ENCODE measurements at regions not wholly inside any gene's neighbourhood (a gene's known extent, or its start where the extent isn't known, plus 50 kb on each side); places are given as distances from the start of the nearest gene placed in this dataset.

GRCh38 chr2:5959836-5960820, 267.9 kb downstream of the SOX11 start:
- Histone ChIP-seq H3K36me3 (no peaks in the 10 kb centered on the region), H3K27me3 (no peaks in the 10 kb centered on the region), H3K27ac (no peak overlapping the region), H3K9me3 (peaks cover 6% of the 10 kb centered on the region), H3K4me3 (no peak overlapping the region), H3K4me1 (no peaks in the 10 kb centered on the region)
- no peak for DNase-seq (ENCODE audit: low spot score in 2 of 2)
- 80% methylated on average over 3 of the region's 6 CpGs for WGBS
- TF ChIP-seq, protein P1, sequence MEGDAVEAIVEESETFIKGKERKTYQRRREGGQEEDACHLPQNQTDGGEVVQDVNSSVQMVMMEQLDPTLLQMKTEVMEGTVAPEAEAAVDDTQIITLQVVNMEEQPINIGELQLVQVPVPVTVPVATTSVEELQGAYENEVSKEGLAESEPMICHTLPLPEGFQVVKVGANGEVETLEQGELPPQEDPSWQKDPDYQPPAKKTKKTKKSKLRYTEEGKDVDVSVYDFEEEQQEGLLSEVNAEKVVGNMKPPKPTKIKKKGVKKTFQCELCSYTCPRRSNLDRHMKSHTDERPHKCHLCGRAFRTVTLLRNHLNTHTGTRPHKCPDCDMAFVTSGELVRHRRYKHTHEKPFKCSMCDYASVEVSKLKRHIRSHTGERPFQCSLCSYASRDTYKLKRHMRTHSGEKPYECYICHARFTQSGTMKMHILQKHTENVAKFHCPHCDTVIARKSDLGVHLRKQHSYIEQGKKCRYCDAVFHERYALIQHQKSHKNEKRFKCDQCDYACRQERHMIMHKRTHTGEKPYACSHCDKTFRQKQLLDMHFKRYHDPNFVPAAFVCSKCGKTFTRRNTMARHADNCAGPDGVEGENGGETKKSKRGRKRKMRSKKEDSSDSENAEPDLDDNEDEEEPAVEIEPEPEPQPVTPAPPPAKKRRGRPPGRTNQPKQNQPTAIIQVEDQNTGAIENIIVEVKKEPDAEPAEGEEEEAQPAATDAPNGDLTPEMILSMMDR (IDR thresholded peaks at IDR 0.05): no peak
- TF ChIP-seq POLR2AphosphoS5 (IDR thresholded peaks at IDR 0.05) (no peak), EP300 (IDR thresholded peaks at IDR 0.05) (no peak), POLR2A (IDR thresholded peaks at IDR 0.05) (no peak)

- WGBS: 95% methylated on average over 6 of the region's 6 CpGs
- TF ChIP-seq POLR2AphosphoS5 (IDR thresholded peaks at IDR 0.05): no peak
- no peak for DNase-seq (ENCODE audit: low spot score in 2 of 2)
- H3K27me3 ChIP-seq: no peaks in the 10 kb centered on the region
- H3K4me3 ChIP-seq: no peak overlapping the region
- H3K9me3 ChIP-seq: peaks cover 7% of the 10 kb centered on the region
- H3K4me1 ChIP-seq: no peaks in the 10 kb centered on the region
- no peak overlapping the region for H3K27ac ChIP-seq
- H3K36me3 ChIP-seq: no peaks in the 10 kb centered on the region
Observed at GRCh38 chr2:5967506-5967905, 275.3 kb downstream of the SOX11 start.

DNA sequence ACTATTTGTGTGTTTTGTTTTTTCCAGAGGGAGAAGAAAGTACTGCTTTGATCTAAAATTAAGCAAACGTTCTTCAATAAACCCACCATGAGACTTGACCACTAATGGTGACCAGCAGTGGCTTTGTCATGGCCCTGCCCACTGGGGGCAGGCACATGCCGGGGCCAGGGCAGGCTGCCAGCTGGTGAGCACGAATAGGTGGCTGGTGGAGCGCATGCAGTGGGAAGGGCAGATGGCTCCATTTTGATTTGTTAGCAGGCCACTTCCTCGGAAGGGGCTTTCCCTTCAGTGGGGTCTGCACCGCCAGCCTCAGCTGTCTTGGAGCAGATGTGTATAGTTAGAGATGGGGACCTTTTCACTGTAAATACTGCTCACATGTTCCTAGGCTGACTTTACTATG, 277.1 kb downstream of the SOX11 start:
- no peak for DNase-seq (ENCODE audit: low spot score in 2 of 2)
- WGBS: 52% methylated on average over 6 of the region's 6 CpGs

GRCh38 chr2:5970347-5970746, 278.2 kb downstream of the SOX11 start:
- Histone ChIP-seq H3K4me1 (no peaks in the 10 kb centered on the region), H3K27me3 (no peaks in the 10 kb centered on the region), H3K36me3 (no peaks in the 10 kb centered on the region), H3K27ac (no peak overlapping the region), H3K4me3 (no peak overlapping the region), H3K9me3 (no peaks in the 10 kb centered on the region)
- DNase-seq (ENCODE audit: low spot score in 2 of 2): no peak
- 80% methylated on average over 4 of the region's 4 CpGs for WGBS
- no peak for TF ChIP-seq POLR2A (IDR thresholded peaks at IDR 0.05)
- TF ChIP-seq POLR2AphosphoS5 (IDR thresholded peaks at IDR 0.05): no peak
- no peak for TF ChIP-seq EP300 (IDR thresholded peaks at IDR 0.05)
- TF ChIP-seq, protein P1 (IDR thresholded peaks at IDR 0.05): no peak

More for the DNA sequence above, 277.1 kb downstream of the SOX11 start:
- H3K36me3 ChIP-seq: no peaks in the 10 kb centered on the region
- peaks cover 7% of the 10 kb centered on the region for H3K9me3 ChIP-seq
- no peak overlapping the region for H3K4me3 ChIP-seq
- no peaks in the 10 kb centered on the region for H3K27me3 ChIP-seq
- TF ChIP-seq EP300 (IDR thresholded peaks at IDR 0.05): no peak
- no peaks in the 10 kb centered on the region for H3K4me1 ChIP-seq
- H3K27ac ChIP-seq: no peak overlapping the region

GRCh38 chr2:5974477-5974876, 282.3 kb downstream of the SOX11 start:
- no peak overlapping the region for H3K4me3 ChIP-seq
- no peak overlapping the region for H3K27ac ChIP-seq
- DNase-seq (ENCODE audit: low spot score in 2 of 2): no peak
- WGBS: 93% methylated on average over 6 of the region's 6 CpGs
- H3K4me1 ChIP-seq: no peaks in the 10 kb centered on the region
- H3K27me3 ChIP-seq: no peaks in the 10 kb centered on the region
- H3K36me3 ChIP-seq: no peaks in the 10 kb centered on the region
- TF ChIP-seq POLR2A (IDR thresholded peaks at IDR 0.05) (no peak), POLR2AphosphoS5 (IDR thresholded peaks at IDR 0.05) (no peak), EP300 (IDR thresholded peaks at IDR 0.05) (no peak)
- TF ChIP-seq, protein P1 (IDR thresholded peaks at IDR 0.05): no peak
- no peaks in the 10 kb centered on the region for H3K9me3 ChIP-seq

DNA sequence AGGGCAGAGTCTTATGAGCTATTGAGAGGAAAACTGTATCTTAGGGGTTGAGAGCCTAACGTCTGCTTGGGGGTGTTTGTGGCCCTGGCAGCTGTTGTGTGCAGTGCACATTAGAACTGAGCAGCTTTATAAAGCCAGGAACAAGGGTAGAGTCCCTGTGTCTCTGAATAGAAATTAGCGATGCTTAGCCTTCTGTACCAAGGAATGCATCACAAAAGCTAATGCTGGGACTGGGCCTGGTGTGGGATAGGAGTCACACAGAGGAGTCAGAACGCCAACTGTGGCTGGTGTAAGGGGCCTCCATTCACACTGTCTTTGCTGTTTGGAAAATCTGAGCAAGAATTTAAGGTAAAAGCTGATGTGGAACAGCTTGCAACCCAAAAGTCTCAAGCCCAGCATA, 283.2 kb downstream of the SOX11 start:
- 75% methylated on average over 3 of the region's 3 CpGs for WGBS
- no peak overlapping the region for H3K27ac ChIP-seq
- no peak overlapping the region for H3K4me3 ChIP-seq
- H3K4me1 ChIP-seq: no peaks in the 10 kb centered on the region
- DNase-seq (ENCODE audit: low spot score in 2 of 2): no peak
- TF ChIP-seq, protein P1 (IDR thresholded peaks at IDR 0.05): no peak
- no peaks in the 10 kb centered on the region for H3K9me3 ChIP-seq
- no peaks in the 10 kb centered on the region for H3K36me3 ChIP-seq
- no peaks in the 10 kb centered on the region for H3K27me3 ChIP-seq
